ENCODE measurements at regions not wholly inside any gene's neighbourhood (a gene's known extent, or its start where the extent isn't known, plus 50 kb on each side); places are given as distances from the start of the nearest gene placed in this dataset.

DNA sequence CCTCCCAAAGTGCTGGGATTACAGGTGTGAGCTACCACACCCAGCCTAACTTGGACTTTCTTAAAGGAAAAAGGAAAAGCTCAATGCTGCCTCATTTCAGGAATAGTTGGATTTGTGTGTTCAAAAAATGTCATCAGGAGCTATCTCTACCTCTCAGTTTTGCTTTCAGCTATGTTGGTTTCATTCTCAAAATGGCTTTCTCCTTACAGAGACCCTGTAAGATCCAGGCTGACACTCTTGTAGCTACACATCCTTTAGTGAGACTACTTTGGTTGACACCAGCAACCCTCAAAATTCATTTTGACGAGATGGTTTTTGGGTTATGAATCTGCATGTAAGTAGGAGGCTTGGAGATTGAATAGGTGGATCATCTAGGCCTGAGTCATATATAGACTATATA, 269.7 kb upstream of the SORCS1 start:
- no peak overlapping the region for H2AFZ ChIP-seq (replicated peaks; ENCODE audit: low read length, poor library complexity)
- no peaks in the 10 kb centered on the region for H3K36me3 ChIP-seq (ENCODE audit: control insufficient read depth, insufficient read depth, low read length)
- ChIA-PET POLR2A (ENCODE audit: unreplicated experiment) (no interaction called here), CTCF (no interaction called here)
- no peak overlapping the region for H2AK9ac ChIP-seq (replicated peaks; ENCODE audit: low read depth, low read length, poor library complexity)
- H3K9me1 ChIP-seq (ENCODE audit: insufficient read depth, low read length): no peaks in the 10 kb centered on the region
- no peaks in the 10 kb centered on the region for H3K4me1 ChIP-seq (ENCODE audit: control insufficient read depth, insufficient read depth, low read length)
- no peak for ATAC-seq (ENCODE audit: low read depth)
- H2BK5ac ChIP-seq (ENCODE audit: low read depth, low read length, poor library complexity, severe bottlenecking): no peak overlapping the region
- intact Hi-C loops (cut with micrococcal nuclease): no loop called here
- no peaks in the 10 kb centered on the region for H3K27me3 ChIP-seq (ENCODE audit: control insufficient read depth, insufficient read depth, low read length)
- no peak overlapping the region for H3K4me2 ChIP-seq (ENCODE audit: low read depth, low read length)
- no peak overlapping the region for H3K56ac ChIP-seq (ENCODE audit: extremely low read depth, insufficient read depth, low read length)
- H2BK120ac ChIP-seq (ENCODE audit: low read depth, low read length): no peak overlapping the region
- no peak overlapping the region for H3K14ac ChIP-seq (replicated peaks; ENCODE audit: low read depth, low read length)
- no peak overlapping the region for H2BK15ac ChIP-seq (ENCODE audit: low read depth, low read length)
- no CpG with 5 or more reads among the region's 1 CpG for WGBS, 2 experiments (ENCODE audit: extremely low coverage in 2 of 2, insufficient read length in 1 of 2)
- H3K23ac ChIP-seq (ENCODE audit: low read depth, low read length): no peak overlapping the region
- DNase-seq: no peak
- H4K91ac ChIP-seq (ENCODE audit: insufficient read depth, low read depth, low read length): no peak overlapping the region
- H3K9ac ChIP-seq (ENCODE audit: low read depth, low read length): no peak overlapping the region
- dilution Hi-C loops (cut with HindIII; ENCODE audit: low sequenced_read_pairs, unreplicated experiment): no loop called here
- H4K5ac ChIP-seq (ENCODE audit: low read depth, low read length): no peak overlapping the region
- H2AK5ac ChIP-seq (ENCODE audit: low read depth, low read length): no peak overlapping the region
- H3K4me3 ChIP-seq (ENCODE audit: insufficient read depth, low read depth, low read length): no peak overlapping the region
- in situ Hi-C loops (cut with MboI; ENCODE audit: low sequenced_read_pairs): no loop called here
- H3K4ac ChIP-seq (ENCODE audit: low read depth, low read length): no peak overlapping the region
- H3K27ac ChIP-seq (ENCODE audit: insufficient read depth, low read length): no peak overlapping the region
- H2BK20ac ChIP-seq (ENCODE audit: low read depth, low read length): no peak overlapping the region
- peaks cover 4% of the 10 kb centered on the region for H3K9me3 ChIP-seq (ENCODE audit: control insufficient read depth, insufficient read depth, low read length)
- no peaks in the 10 kb centered on the region for H4K20me1 ChIP-seq (ENCODE audit: insufficient read depth, low read length)
- no peak for TF ChIP-seq NFE2L2 (IDR thresholded peaks at IDR 0.05; ENCODE audit: low read depth, low read length)
- TF ChIP-seq SMC3 (IDR thresholded peaks at IDR 0.05; ENCODE audit: low read depth, low read length): no peak
- no peak for TF ChIP-seq RAD21 (IDR thresholded peaks at IDR 0.05; ENCODE audit: low read length)
- no peak for TF ChIP-seq MXI1 (IDR thresholded peaks at IDR 0.05; ENCODE audit: borderline replicate concordance, low read depth, low read length)
- TF ChIP-seq BHLHE40 (IDR thresholded peaks at IDR 0.05; ENCODE audit: low read depth, low read length): no peak
- TF ChIP-seq CHD1 (IDR thresholded peaks at IDR 0.05; ENCODE audit: low read depth, low read length): no peak
- TF ChIP-seq RCOR1 (IDR thresholded peaks at IDR 0.05; ENCODE audit: insufficient replicate concordance, low read length): no peak
- TF ChIP-seq RFX5 (IDR thresholded peaks at IDR 0.05; ENCODE audit: low read depth, low read length): no peak
- TF ChIP-seq MAZ (IDR thresholded peaks at IDR 0.05; ENCODE audit: borderline replicate concordance, low read depth, low read length): no peak
- TF ChIP-seq, protein P1, sequence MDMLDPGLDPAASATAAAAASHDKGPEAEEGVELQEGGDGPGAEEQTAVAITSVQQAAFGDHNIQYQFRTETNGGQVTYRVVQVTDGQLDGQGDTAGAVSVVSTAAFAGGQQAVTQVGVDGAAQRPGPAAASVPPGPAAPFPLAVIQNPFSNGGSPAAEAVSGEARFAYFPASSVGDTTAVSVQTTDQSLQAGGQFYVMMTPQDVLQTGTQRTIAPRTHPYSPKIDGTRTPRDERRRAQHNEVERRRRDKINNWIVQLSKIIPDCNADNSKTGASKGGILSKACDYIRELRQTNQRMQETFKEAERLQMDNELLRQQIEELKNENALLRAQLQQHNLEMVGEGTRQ (IDR thresholded peaks at IDR 0.05; ENCODE audit: low read depth, low read length): no peak
- no peak for TF ChIP-seq MAFK (IDR thresholded peaks at IDR 0.05; ENCODE audit: low read depth, low read length)
- no peaks in the 10 kb centered on the region for H3K79me1 ChIP-seq (ENCODE audit: low read depth in 1 of 2, low read length in 2 of 2)
- no TSS peak for BruUV-seq (replicated peaks)
- H4K8ac ChIP-seq (ENCODE audit: low read depth in 2 of 2, low read length in 2 of 2): no peak overlapping the region
- no peak overlapping the region for H3K18ac ChIP-seq (ENCODE audit: low read depth, low read length)

Data from IMR-90 (cell line).